Lung (tissue), 11 donors: ENCODE measurements at regions not wholly inside any gene's neighbourhood (a gene's known extent, or its start where the extent isn't known, plus 50 kb on each side); places are given as distances from the start of the nearest gene placed in this dataset.
A peak's percentile ranks its signal among the peaks of the same experiment; 100 is the strongest.

Experiments used
- ATAC-seq: fragments of 200-7000 bp; cut with Tn5 transposase; one replicate; pipeline ENCODE4 v1.9.1; 2020; ENCODE audit warnings: moderate number of reproducible peaks; ENCODE audit not compliant: insufficient read depth, low FRiP score
- DNase-seq, 3 donors: peaks; one replicate each; pipeline ENCODE4 v3.0.0-alpha.2; 2013 to 2017
- H3K27ac ChIP-seq, 2 donors: one replicate each; pipeline ENCODE4 v1.5.1; 2013; ENCODE audit warnings: mild to moderate bottlenecking in 2 of 2, moderate library complexity in 2 of 2, control low read depth in 1 of 2, inconsistent platforms in 1 of 2, low read depth in 1 of 2, low read length in 1 of 2
- H3K27me3 ChIP-seq, 3 donors: one replicate each; pipeline ENCODE4 v1.5.1; 2013; ENCODE audit warnings: low read length in 2 of 3; ENCODE audit not compliant: control insufficient read depth in 3 of 3, insufficient read depth in 3 of 3
- H3K36me3 ChIP-seq, 4 donors: one replicate each; pipeline ENCODE4 v1.5.1; 2013; ENCODE audit warnings: low read length in 4 of 4, mild to moderate bottlenecking in 1 of 4, moderate library complexity in 1 of 4; ENCODE audit not compliant: control insufficient read depth in 4 of 4, insufficient read depth in 4 of 4
- H3K4me1 ChIP-seq, 5 donors: one replicate each; pipeline ENCODE4 v1.5.1; 2013; ENCODE audit warnings: low read length in 5 of 5, mild to moderate bottlenecking in 2 of 5, moderate library complexity in 1 of 5; ENCODE audit not compliant: control insufficient read depth in 5 of 5, insufficient read depth in 5 of 5
- H3K4me3 ChIP-seq: one replicate; pipeline ENCODE4 v1.5.1; 2013; ENCODE audit warnings: mild to moderate bottlenecking, control low read depth, moderate library complexity
- H3K9ac ChIP-seq, 2 donors: one replicate each; pipeline ENCODE4 v1.5.1; 2013; ENCODE audit warnings: low read length in 2 of 2, control low read depth in 1 of 2; ENCODE audit not compliant: insufficient read depth in 1 of 2
- H3K9me3 ChIP-seq, 4 donors: one replicate each; pipeline ENCODE4 v1.5.1; 2013; ENCODE audit warnings: low read length in 3 of 4, mild to moderate bottlenecking in 1 of 4, moderate library complexity in 1 of 4; ENCODE audit not compliant: control insufficient read depth in 4 of 4, insufficient read depth in 3 of 4
- CTCF ChIP-seq: IDR thresholded peaks from 2 replicates; pipeline ENCODE4 v1.5.1; 2012; ENCODE audit warnings: mild to moderate bottlenecking; ENCODE audit errors: control extremely low read depth, extremely low read depth
- WGBS, 2 donors: extraction: QIAGEN DNeasy Blood & Tissue Kit; methylation state at CpG; one replicate each; pipeline ENCODE4 v1.1.7; 2013; 5-methylcytosine and 5-hydroxymethylcytosine counted together
- donor health status: control.
- donor health status: control.
- donor health status: Bipolar disorder and iron deficiency.
- donor health status: healthy.
- donor health status: DM: yes; HTN: yes; CAD: no.

- ATAC-seq = no peak
- peak in 2 of 3 donors; percentile 23 to 57 for DNase-seq
- no peak overlapping the region for H3K4me3 ChIP-seq
- 37 to 68% methylated on average over 12 of the region's 12 CpGs for WGBS, 2 donors
- H3K27ac ChIP-seq = no peak overlapping the region
- no peak for TF ChIP-seq CTCF
- H3K36me3 ChIP-seq = no peaks in the 10 kb centered on the region
- H3K9ac ChIP-seq = no peak overlapping the region
- H3K4me1 ChIP-seq = peaks cover 0 to 15% (median 13%) of the 10 kb centered on the region in 5 donors
- H3K9me3 ChIP-seq = peaks cover 0 to 3% (median 0%) of the 10 kb centered on the region in 4 donors
- no peaks in the 10 kb centered on the region for H3K27me3 ChIP-seq
These were observed 209.5 kb downstream of the NDUFA10 start for GRCh38 chr2:239815671-239816070.

GRCh38 chr2:239814861-239815601 lies 210.1 kb downstream of the NDUFA10 start:
- DNase-seq (peak; percentile 19 to 37 (median 27)), ATAC-seq (no peak)
- no peaks in the 10 kb centered on the region for H3K36me3 ChIP-seq
- H3K4me1 ChIP-seq = peaks cover 0 to 15% (median 11%) of the 10 kb centered on the region in 5 donors
- H3K4me3 ChIP-seq = no peak overlapping the region
- H3K27me3 ChIP-seq = no peaks in the 10 kb centered on the region
- peak overlapping the region in 1 of 2 donors; percentile 52 for H3K9ac ChIP-seq
- peak overlapping the region in 1 of 2 donors; percentile 7 for H3K27ac ChIP-seq
- no peak for TF ChIP-seq CTCF
- 69 to 76% methylated on average over 19 of the region's 19 CpGs for WGBS, 2 donors
- H3K9me3 ChIP-seq = peaks cover 0 to 3% (median 0%) of the 10 kb centered on the region in 4 donors

GRCh38 chr2:239814116-239814860 lies 210.9 kb downstream of the NDUFA10 start:
- 49 to 72% methylated on average over 15 of the region's 15 CpGs for WGBS, 2 donors
- Histone ChIP-seq H3K27me3 (no peaks in the 10 kb centered on the region), H3K36me3 (no peaks in the 10 kb centered on the region), H3K4me3 (no peak overlapping the region), H3K27ac (peak overlapping the region in 1 of 2 donors; percentile 66), H3K9ac (peak overlapping the region in 1 of 2 donors; percentile 52), H3K9me3 (peaks cover 0 to 2% (median 0%) of the 10 kb centered on the region in 4 donors), H3K4me1 (peaks cover 0 to 13% (median 11%) of the 10 kb centered on the region in 5 donors)
- TF ChIP-seq CTCF = no peak
- ATAC-seq (peak; percentile 24), DNase-seq (peak; percentile 57 to 72 (median 72))
